ENCODE measurements at regions not wholly inside any gene's neighbourhood (a gene's known extent, or its start where the extent isn't known, plus 50 kb on each side); places are given as distances from the start of the nearest gene placed in this dataset.

DNA sequence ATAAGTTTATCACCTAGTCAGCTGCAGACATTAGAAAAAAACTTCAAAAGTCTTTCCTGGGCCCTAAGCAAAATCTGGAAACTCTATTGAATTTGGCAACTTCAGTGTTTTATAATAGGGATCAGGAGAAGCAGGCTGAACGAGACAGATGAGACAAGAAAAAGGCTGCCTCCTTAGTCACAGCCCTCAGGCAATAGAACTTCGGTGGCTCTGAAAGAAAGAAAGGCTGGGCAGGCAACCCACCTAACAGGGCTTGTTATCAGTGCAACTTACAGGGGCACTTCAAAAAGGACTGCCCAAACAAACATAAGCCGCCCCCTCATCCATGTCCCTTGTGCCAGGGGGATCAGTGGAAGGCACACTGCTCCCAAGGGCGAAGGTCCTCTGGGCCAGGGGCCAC, 657.9 kb upstream of the HS3ST5 start:
- Histone ChIP-seq H3K9ac (ENCODE audit: low read length in 5 of 5) (no peak overlapping the region), H3K27ac (ENCODE audit: low read depth, low read length) (no peak overlapping the region), H3K9me3 (ENCODE audit: control insufficient read depth in 5 of 5, low read length in 5 of 5) (no peaks in the 10 kb centered on the region), H3K27me3 (ENCODE audit: control insufficient read depth in 5 of 5, insufficient read depth in 4 of 5, low read length in 5 of 5) (no peaks in the 10 kb centered on the region), H3K4me3 (ENCODE audit: low read depth in 1 of 5, low read length in 5 of 5) (no peak overlapping the region), H3K4me1 (ENCODE audit: control insufficient read depth in 5 of 5, insufficient read depth in 5 of 5, low read length in 5 of 5) (no peaks in the 10 kb centered on the region), H3K36me3 (ENCODE audit: control insufficient read depth in 5 of 5, insufficient read depth in 5 of 5, low read length in 5 of 5) (no peaks in the 10 kb centered on the region)

DNA sequence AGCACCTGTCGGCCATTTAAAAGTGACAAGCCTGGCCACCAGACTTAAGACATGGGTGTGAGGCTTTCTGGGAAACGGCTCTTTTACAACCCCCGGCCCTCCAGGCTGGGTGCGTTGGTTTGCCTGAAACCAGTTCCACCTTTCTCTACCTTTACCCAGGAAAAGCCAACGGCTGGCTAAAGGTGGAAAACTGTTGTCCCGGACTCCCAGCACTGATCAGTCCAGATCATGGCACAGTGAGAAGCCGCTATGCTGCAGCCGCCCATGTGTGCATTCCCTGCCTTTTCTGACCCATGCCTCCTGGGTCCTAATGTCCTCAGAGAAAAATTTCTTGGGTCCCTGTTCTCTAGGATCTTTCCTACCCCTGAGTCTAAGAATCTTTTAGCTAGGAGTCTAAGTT, 655.7 kb upstream of the HS3ST5 start:
- Histone ChIP-seq H3K36me3 (ENCODE audit: control insufficient read depth in 5 of 5, insufficient read depth in 5 of 5, low read length in 5 of 5) (no peaks in the 10 kb centered on the region), H3K9ac (ENCODE audit: low read length in 5 of 5) (no peak overlapping the region), H3K27me3 (ENCODE audit: control insufficient read depth in 5 of 5, insufficient read depth in 4 of 5, low read length in 5 of 5) (no peaks in the 10 kb centered on the region), H3K4me1 (ENCODE audit: control insufficient read depth in 5 of 5, insufficient read depth in 5 of 5, low read length in 5 of 5) (no peaks in the 10 kb centered on the region), H3K9me3 (ENCODE audit: control insufficient read depth in 5 of 5, low read length in 5 of 5) (no peaks in the 10 kb centered on the region), H3K4me3 (ENCODE audit: low read depth in 1 of 5, low read length in 5 of 5) (no peak overlapping the region), H3K27ac (ENCODE audit: low read depth, low read length) (no peak overlapping the region)

DNA sequence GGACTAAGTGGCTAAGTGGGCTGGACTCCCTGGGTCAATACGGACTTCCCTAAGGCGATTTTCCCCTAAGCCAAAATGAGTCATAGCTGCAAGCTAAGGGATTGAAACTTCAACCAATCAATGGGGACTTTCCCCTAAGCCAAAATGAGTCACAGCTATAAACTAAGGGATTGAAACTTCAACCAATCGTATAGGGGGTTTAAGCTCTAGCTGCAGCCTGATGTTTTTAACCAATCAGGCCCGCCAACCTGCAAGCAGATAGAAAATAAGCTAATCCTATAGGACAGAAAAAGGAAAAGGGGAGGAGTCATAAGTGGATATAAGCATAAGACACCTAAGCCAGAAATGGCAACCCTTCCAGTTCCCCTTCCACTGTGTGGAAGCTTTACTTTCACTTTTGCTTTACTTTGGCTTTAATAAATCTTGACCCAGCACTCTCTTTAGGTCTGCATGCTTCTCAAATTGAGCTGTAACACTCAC, 655.0 kb upstream of the HS3ST5 start:
- H3K9me3 ChIP-seq (ENCODE audit: control insufficient read depth in 5 of 5, low read length in 5 of 5) = no peaks in the 10 kb centered on the region
- no peaks in the 10 kb centered on the region for H3K27me3 ChIP-seq (ENCODE audit: control insufficient read depth in 5 of 5, insufficient read depth in 4 of 5, low read length in 5 of 5)
- H3K4me1 ChIP-seq (ENCODE audit: control insufficient read depth in 5 of 5, insufficient read depth in 5 of 5, low read length in 5 of 5) = no peaks in the 10 kb centered on the region
- no peak overlapping the region for H3K4me3 ChIP-seq (ENCODE audit: low read depth in 1 of 5, low read length in 5 of 5)
- no peak overlapping the region for H3K27ac ChIP-seq (ENCODE audit: low read depth, low read length)
- H3K36me3 ChIP-seq (ENCODE audit: control insufficient read depth in 5 of 5, insufficient read depth in 5 of 5, low read length in 5 of 5) = no peaks in the 10 kb centered on the region
- H3K9ac ChIP-seq (ENCODE audit: low read length in 5 of 5) = no peak overlapping the region

DNA sequence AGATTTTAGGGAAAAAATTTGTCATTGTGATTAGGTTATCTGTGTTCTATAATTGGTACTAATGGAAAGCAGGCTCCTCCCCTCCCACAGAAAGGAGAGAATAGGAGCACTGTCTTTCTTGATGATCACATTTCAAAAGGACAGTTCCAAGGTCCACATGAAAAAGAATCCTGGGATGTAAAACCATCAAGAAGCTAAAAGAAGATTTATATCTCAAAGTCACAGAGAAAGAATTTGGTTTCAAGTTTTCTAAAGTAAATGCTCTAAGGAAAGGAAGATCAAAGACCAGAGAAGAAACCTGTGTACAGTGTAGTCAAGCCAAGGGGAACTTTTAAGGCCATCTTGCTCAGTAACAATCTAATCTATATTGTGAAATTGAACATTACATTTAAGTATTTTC, 652.7 kb upstream of the HS3ST5 start:
- Histone ChIP-seq H3K9ac (ENCODE audit: low read length in 5 of 5) (no peak overlapping the region), H3K9me3 (ENCODE audit: control insufficient read depth in 5 of 5, low read length in 5 of 5) (no peaks in the 10 kb centered on the region), H3K4me3 (ENCODE audit: low read depth in 1 of 5, low read length in 5 of 5) (no peak overlapping the region), H3K27me3 (ENCODE audit: control insufficient read depth in 5 of 5, insufficient read depth in 4 of 5, low read length in 5 of 5) (no peaks in the 10 kb centered on the region), H3K4me1 (ENCODE audit: control insufficient read depth in 5 of 5, insufficient read depth in 5 of 5, low read length in 5 of 5) (no peaks in the 10 kb centered on the region), H3K36me3 (ENCODE audit: control insufficient read depth in 5 of 5, insufficient read depth in 5 of 5, low read length in 5 of 5) (no peaks in the 10 kb centered on the region), H3K27ac (ENCODE audit: low read depth, low read length) (no peak overlapping the region)

DNA sequence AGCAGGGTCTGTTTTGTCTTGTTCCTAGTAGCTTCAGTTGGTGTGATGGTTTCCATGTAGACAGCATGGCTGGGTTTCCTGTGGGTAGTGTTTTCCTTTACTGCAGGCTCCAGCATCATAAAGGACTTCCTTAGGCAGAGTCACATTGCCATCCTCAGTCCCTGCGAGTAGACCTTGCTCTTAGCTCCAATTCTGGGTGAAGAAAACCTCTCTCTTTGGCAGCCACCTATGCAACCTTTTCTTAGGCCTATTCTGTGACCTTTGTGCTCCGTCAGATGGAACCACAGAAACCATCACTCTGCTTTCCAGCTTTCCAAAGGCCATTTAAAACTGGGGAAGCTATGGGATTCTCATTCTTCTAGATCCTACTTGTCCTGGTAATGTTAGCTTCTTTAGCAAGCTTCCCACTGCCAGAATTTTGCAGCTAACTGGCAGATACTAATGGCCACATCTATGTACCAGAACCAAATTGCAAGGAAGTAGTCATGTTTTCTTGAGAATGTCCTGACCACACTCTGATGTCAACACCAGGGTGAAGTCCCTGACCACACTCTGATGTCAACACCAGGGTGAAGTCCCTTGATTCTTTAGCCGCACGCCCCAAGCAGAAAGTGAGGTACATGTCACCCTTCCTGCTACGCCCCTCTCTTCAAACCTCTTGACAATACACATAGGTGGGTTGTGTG, 646.6 kb upstream of the HS3ST5 start:
- Histone ChIP-seq H3K27ac (ENCODE audit: low read depth, low read length) (no peak overlapping the region), H3K27me3 (ENCODE audit: control insufficient read depth in 5 of 5, insufficient read depth in 4 of 5, low read length in 5 of 5) (no peaks in the 10 kb centered on the region), H3K36me3 (ENCODE audit: control insufficient read depth in 5 of 5, insufficient read depth in 5 of 5, low read length in 5 of 5) (no peaks in the 10 kb centered on the region), H3K9ac (ENCODE audit: low read length in 5 of 5) (no peak overlapping the region), H3K4me3 (ENCODE audit: low read depth in 1 of 5, low read length in 5 of 5) (no peak overlapping the region), H3K4me1 (ENCODE audit: control insufficient read depth in 5 of 5, insufficient read depth in 5 of 5, low read length in 5 of 5) (no peaks in the 10 kb centered on the region), H3K9me3 (ENCODE audit: control insufficient read depth in 5 of 5, low read length in 5 of 5) (peaks cover 0 to 2% (median 0%) of the 10 kb centered on the region in 5 donors)

DNA sequence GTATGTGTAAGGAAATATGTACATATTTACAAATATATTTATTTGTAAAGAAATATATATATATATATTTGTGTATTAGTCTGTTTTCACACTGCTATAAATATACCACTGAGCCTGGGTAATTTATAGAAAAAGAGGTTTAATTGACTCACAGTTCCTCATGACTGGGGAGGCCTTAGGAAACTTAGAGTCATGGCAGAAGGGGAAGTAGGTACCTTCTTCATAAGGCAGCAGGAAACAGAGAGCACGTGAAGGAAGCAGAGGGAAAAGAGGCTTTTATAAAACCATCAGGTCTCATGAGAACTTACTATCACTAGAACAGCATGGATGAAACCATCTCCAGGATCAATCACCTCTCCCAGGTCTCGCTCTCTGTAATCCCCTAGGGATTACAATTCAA, 644.5 kb upstream of the HS3ST5 start:
- no peak overlapping the region for H3K9ac ChIP-seq (ENCODE audit: low read length in 5 of 5)
- no peaks in the 10 kb centered on the region for H3K36me3 ChIP-seq (ENCODE audit: control insufficient read depth in 5 of 5, insufficient read depth in 5 of 5, low read length in 5 of 5)
- H3K27me3 ChIP-seq (ENCODE audit: control insufficient read depth in 5 of 5, insufficient read depth in 4 of 5, low read length in 5 of 5) = no peaks in the 10 kb centered on the region
- H3K4me1 ChIP-seq (ENCODE audit: control insufficient read depth in 5 of 5, insufficient read depth in 5 of 5, low read length in 5 of 5) = no peaks in the 10 kb centered on the region
- peaks cover 0 to 2% (median 0%) of the 10 kb centered on the region in 5 donors for H3K9me3 ChIP-seq (ENCODE audit: control insufficient read depth in 5 of 5, low read length in 5 of 5)
- H3K27ac ChIP-seq (ENCODE audit: low read depth, low read length) = no peak overlapping the region
- no peak overlapping the region for H3K4me3 ChIP-seq (ENCODE audit: low read depth in 1 of 5, low read length in 5 of 5)

DNA sequence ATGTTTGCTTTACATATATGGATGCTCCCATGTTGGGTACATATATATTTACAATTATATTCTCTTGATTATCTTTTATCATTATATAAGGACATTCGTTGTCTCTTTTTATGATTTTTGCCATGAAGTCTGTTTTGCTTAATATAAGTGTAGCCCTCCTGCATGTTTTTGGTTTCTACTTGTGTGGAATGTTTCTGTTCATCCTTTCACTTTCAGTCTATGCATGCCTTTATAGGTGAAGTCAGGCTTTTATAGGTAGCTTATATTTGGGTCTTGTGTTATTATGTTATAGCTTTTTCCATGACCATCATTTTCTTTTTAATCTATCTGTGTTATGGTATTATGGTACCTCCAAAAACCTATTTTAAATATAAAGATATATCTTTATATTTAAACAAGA, 612.5 kb upstream of the HS3ST5 start:
- Histone ChIP-seq H3K27ac (ENCODE audit: low read depth, low read length) (no peak overlapping the region), H3K9ac (ENCODE audit: low read length in 5 of 5) (no peak overlapping the region), H3K4me1 (ENCODE audit: control insufficient read depth in 5 of 5, insufficient read depth in 5 of 5, low read length in 5 of 5) (no peaks in the 10 kb centered on the region)

DNA sequence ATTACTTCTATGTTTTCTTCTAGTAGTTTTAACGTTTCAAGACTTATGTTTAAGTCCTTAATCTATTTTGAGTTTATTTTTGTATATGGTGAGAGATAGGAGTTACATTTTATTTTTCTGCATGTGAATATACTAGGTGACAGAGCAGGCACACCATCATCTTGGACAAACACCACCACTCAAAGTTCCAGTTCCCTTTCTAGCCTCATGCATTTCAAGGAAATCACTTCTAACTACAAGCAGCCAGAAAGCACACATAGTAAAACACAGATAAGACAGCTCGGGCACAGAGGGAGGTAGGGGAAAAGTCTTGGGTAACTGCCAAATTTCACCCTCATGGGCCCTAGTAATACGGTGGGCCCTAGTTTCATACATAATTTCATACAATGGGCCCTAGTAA, 609.4 kb upstream of the HS3ST5 start:
- H3K27me3 ChIP-seq (ENCODE audit: control insufficient read depth in 5 of 5, insufficient read depth in 4 of 5, low read length in 5 of 5) = no peaks in the 10 kb centered on the region
- no peak overlapping the region for H3K9ac ChIP-seq (ENCODE audit: low read length in 5 of 5)
- peaks cover 0 to 2% (median 0%) of the 10 kb centered on the region in 5 donors for H3K9me3 ChIP-seq (ENCODE audit: control insufficient read depth in 5 of 5, low read length in 5 of 5)
- H3K4me3 ChIP-seq (ENCODE audit: low read depth in 1 of 5, low read length in 5 of 5) = no peak overlapping the region
- no peak overlapping the region for H3K27ac ChIP-seq (ENCODE audit: low read depth, low read length)
- no peaks in the 10 kb centered on the region for H3K4me1 ChIP-seq (ENCODE audit: control insufficient read depth in 5 of 5, insufficient read depth in 5 of 5, low read length in 5 of 5)
- no peaks in the 10 kb centered on the region for H3K36me3 ChIP-seq (ENCODE audit: control insufficient read depth in 5 of 5, insufficient read depth in 5 of 5, low read length in 5 of 5)

More for the DNA sequence above, 612.5 kb upstream of the HS3ST5 start:
- Histone ChIP-seq H3K4me3 (ENCODE audit: low read depth in 1 of 5, low read length in 5 of 5) (no peak overlapping the region), H3K36me3 (ENCODE audit: control insufficient read depth in 5 of 5, insufficient read depth in 5 of 5, low read length in 5 of 5) (no peaks in the 10 kb centered on the region), H3K9me3 (ENCODE audit: control insufficient read depth in 5 of 5, low read length in 5 of 5) (peaks cover 0 to 2% (median 0%) of the 10 kb centered on the region in 5 donors), H3K27me3 (ENCODE audit: control insufficient read depth in 5 of 5, insufficient read depth in 4 of 5, low read length in 5 of 5) (no peaks in the 10 kb centered on the region)

DNA sequence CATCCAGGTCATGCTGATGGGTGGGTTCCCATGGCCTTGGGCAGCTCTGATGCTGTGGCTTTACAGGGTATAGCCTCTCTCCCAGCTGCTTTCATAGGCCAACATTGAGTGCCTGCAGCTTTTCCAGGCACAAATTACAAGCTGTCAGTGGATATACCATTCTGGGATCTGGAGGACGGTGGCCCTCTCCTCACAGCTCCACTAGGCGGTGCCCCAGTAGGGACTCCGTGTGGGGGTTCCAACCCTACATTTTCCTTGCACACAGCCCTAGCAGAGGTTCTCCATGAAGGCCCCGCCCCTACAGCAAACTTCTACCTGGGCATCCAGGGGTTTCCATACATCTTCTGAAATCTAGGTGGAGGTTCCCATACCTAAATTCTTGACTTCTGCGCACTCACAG, 602.6 kb upstream of the HS3ST5 start:
- H3K27ac ChIP-seq (ENCODE audit: low read depth, low read length) = no peak overlapping the region
- no peak overlapping the region for H3K9ac ChIP-seq (ENCODE audit: low read length in 5 of 5)

DNA sequence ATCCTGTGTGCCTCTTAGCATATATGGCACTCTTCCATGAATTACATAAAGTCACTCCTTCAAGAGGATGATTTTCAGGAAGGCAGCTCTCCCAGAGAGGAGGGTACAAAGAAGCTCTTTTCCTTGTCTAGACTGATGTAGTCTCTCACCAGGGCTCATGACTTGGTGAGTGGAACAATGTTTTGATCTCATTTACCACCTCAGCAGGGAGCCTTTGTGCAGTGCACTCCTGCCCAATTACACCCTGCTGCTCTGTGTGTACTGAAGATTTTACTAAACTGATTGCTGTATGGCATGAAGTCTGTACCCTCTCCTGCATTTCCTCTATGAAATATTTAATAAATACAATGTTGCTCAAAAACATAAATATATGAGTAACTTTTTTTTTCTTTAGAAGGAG, 598.3 kb upstream of the HS3ST5 start:
- Histone ChIP-seq H3K9ac (ENCODE audit: low read length in 5 of 5) (no peak overlapping the region), H3K4me1 (ENCODE audit: control insufficient read depth in 5 of 5, insufficient read depth in 5 of 5, low read length in 5 of 5) (no peaks in the 10 kb centered on the region), H3K27me3 (ENCODE audit: control insufficient read depth in 5 of 5, insufficient read depth in 4 of 5, low read length in 5 of 5) (no peaks in the 10 kb centered on the region), H3K9me3 (ENCODE audit: control insufficient read depth in 5 of 5, low read length in 5 of 5) (peaks cover 0 to 6% (median 0%) of the 10 kb centered on the region in 5 donors), H3K4me3 (ENCODE audit: low read depth in 1 of 5, low read length in 5 of 5) (no peak overlapping the region), H3K27ac (ENCODE audit: low read depth, low read length) (no peak overlapping the region), H3K36me3 (ENCODE audit: control insufficient read depth in 5 of 5, insufficient read depth in 5 of 5, low read length in 5 of 5) (no peaks in the 10 kb centered on the region)

More for the DNA sequence above, 602.6 kb upstream of the HS3ST5 start:
- Histone ChIP-seq H3K9me3 (ENCODE audit: control insufficient read depth in 5 of 5, low read length in 5 of 5) (peaks cover 0 to 9% (median 3%) of the 10 kb centered on the region in 5 donors), H3K36me3 (ENCODE audit: control insufficient read depth in 5 of 5, insufficient read depth in 5 of 5, low read length in 5 of 5) (no peaks in the 10 kb centered on the region), H3K4me1 (ENCODE audit: control insufficient read depth in 5 of 5, insufficient read depth in 5 of 5, low read length in 5 of 5) (no peaks in the 10 kb centered on the region), H3K4me3 (ENCODE audit: low read depth in 1 of 5, low read length in 5 of 5) (no peak overlapping the region), H3K27me3 (ENCODE audit: control insufficient read depth in 5 of 5, insufficient read depth in 4 of 5, low read length in 5 of 5) (no peaks in the 10 kb centered on the region)

All from subcutaneous abdominal adipose tissue (tissue), 5 donors.